A673 (cell line): ENCODE measurements at regions not wholly inside any gene's neighbourhood (a gene's known extent, or its start where the extent isn't known, plus 50 kb on each side); places are given as distances from the start of the nearest gene placed in this dataset.

Source experiments
- CTCF ChIP-seq: fragments of 300-800, 200-600 bp; sonication (generic); conservative IDR thresholded peaks from 2 replicates; pipeline ENCODE4 v1.5.1; 2017; ENCODE audit warnings: low read depth, mild to moderate bottlenecking, antibody characterized with exemption, low read length, moderate library complexity, mixed read lengths
- EZH2 ChIP-seq: fragments of 200-600 bp; sonication (generic); IDR thresholded peaks from 2 replicates; pipeline ENCODE4 v1.6.1; 2017; ENCODE audit warnings: borderline replicate concordance, low read depth, mild to moderate bottlenecking, mixed read lengths, antibody characterized with exemption, low read length; ENCODE audit not compliant: poor library complexity, severe bottlenecking

GRCh38 chr9:103167530-103167929, 172.4 kb downstream of the CYLC2 start:
- TF ChIP-seq EZH2 (no peak), CTCF (no peak)
